ENCODE measurements at regions not wholly inside any gene's neighbourhood (a gene's known extent, or its start where the extent isn't known, plus 50 kb on each side); places are given as distances from the start of the nearest gene placed in this dataset.

- no peak for DNase-seq (ENCODE audit: low read depth)
- H3K4me3 ChIP-seq (ENCODE audit: low read length) = no peak overlapping the region
- no peak for TF ChIP-seq CTCF (conservative IDR thresholded peaks at IDR 0.05; ENCODE audit: low read length)
Measured at GRCh38 chr2:150900913-150901312, 360.8 kb downstream of the RBM43 start.

GRCh38 chr2:150895968-150896367 lies 365.7 kb downstream of the RBM43 start:
- H3K4me3 ChIP-seq (ENCODE audit: low read length) = no peak overlapping the region
- no peak for TF ChIP-seq CTCF (conservative IDR thresholded peaks at IDR 0.05; ENCODE audit: low read length)
- DNase-seq (ENCODE audit: low read depth) = no peak

GRCh38 chr2:150889141-150889540 lies 372.5 kb downstream of the RBM43 start:
- H3K4me3 ChIP-seq (ENCODE audit: low read length) = no peak overlapping the region
- no peak for TF ChIP-seq CTCF (conservative IDR thresholded peaks at IDR 0.05; ENCODE audit: low read length)
- no peak for DNase-seq (ENCODE audit: low read depth)

GRCh38 chr2:150888337-150888736 lies 373.3 kb downstream of the RBM43 start:
- DNase-seq (ENCODE audit: low read depth) = no peak
- TF ChIP-seq CTCF (conservative IDR thresholded peaks at IDR 0.05; ENCODE audit: low read length) = no peak
- no peak overlapping the region for H3K4me3 ChIP-seq (ENCODE audit: low read length)

- H3K4me3 ChIP-seq (ENCODE audit: low read length) = no peak overlapping the region
- no peak for DNase-seq (ENCODE audit: low read depth)
- no peak for TF ChIP-seq CTCF (conservative IDR thresholded peaks at IDR 0.05; ENCODE audit: low read length)
Measured at GRCh38 chr2:150887926-150888325, 373.7 kb downstream of the RBM43 start.

GRCh38 chr2:150885774-150886386 lies 375.8 kb downstream of the RBM43 start:
- H3K4me3 ChIP-seq (ENCODE audit: low read length) = no peak overlapping the region
- no peak for DNase-seq (ENCODE audit: low read depth)
- TF ChIP-seq CTCF (conservative IDR thresholded peaks at IDR 0.05; ENCODE audit: low read length) = no peak

- no peak overlapping the region for H3K4me3 ChIP-seq (ENCODE audit: low read length)
- DNase-seq (ENCODE audit: low read depth) = no peak
- TF ChIP-seq CTCF (conservative IDR thresholded peaks at IDR 0.05; ENCODE audit: low read length) = no peak
Measured at GRCh38 chr2:150885236-150885635, 376.4 kb downstream of the RBM43 start.

Measured in AG10803 (cell line).